ENCODE measurements at regions not wholly inside any gene's neighbourhood (a gene's known extent, or its start where the extent isn't known, plus 50 kb on each side); places are given as distances from the start of the nearest gene placed in this dataset.

DNA sequence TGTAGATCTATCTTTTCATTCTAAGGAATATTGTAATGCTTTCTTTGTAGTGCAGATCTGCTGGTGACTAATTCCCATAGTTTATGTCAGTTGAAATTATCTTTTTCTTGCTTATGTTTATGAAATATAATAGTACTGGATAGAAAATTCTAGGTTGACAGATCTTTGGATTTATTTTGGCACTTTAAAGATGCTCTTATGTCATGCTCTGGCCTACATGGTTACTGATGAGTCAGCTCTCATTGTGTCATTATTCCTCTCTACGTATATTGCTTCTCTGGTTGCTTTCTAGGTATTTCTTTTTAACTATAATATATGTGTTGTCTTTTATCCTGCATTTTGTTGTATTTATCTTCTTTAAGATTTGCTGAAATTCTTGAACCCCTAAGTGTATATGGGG, 955.5 kb upstream of the CHORDC1 start:
- in situ Hi-C loops (cut with MboI; ENCODE audit: low sequenced_read_pairs) (no loop called here), dilution Hi-C loops (cut with HindIII; ENCODE audit: low sequenced_read_pairs, unreplicated experiment) (no loop called here), intact Hi-C loops (cut with micrococcal nuclease) (no loop called here)
- Histone ChIP-seq H2BK5ac (ENCODE audit: low read depth, low read length, poor library complexity, severe bottlenecking) (no peak overlapping the region), H2AFZ (replicated peaks; ENCODE audit: low read length, poor library complexity) (no peak overlapping the region), H3K14ac (replicated peaks; ENCODE audit: low read depth, low read length) (no peak overlapping the region), H2BK15ac (ENCODE audit: low read depth, low read length) (no peak overlapping the region), H3K27ac (ENCODE audit: insufficient read depth, low read length) (no peak overlapping the region), H4K20me1 (ENCODE audit: insufficient read depth, low read length) (no peaks in the 10 kb centered on the region), H3K18ac (ENCODE audit: low read depth, low read length) (no peak overlapping the region), H2BK20ac (ENCODE audit: low read depth, low read length) (no peak overlapping the region), H4K91ac (ENCODE audit: insufficient read depth, low read depth, low read length) (no peak overlapping the region), H3K4me1 (ENCODE audit: control insufficient read depth, insufficient read depth, low read length) (no peaks in the 10 kb centered on the region), H3K9ac (ENCODE audit: low read depth, low read length) (no peak overlapping the region), H2BK120ac (ENCODE audit: low read depth, low read length) (no peak overlapping the region), H4K5ac (ENCODE audit: low read depth, low read length) (no peak overlapping the region), H2AK5ac (ENCODE audit: low read depth, low read length) (no peak overlapping the region), H2AK9ac (replicated peaks; ENCODE audit: low read depth, low read length, poor library complexity) (no peak overlapping the region), H4K8ac (ENCODE audit: low read depth in 2 of 2, low read length in 2 of 2) (no peak overlapping the region), H3K36me3 (ENCODE audit: control insufficient read depth, insufficient read depth, low read length) (no peaks in the 10 kb centered on the region), H3K9me3 (ENCODE audit: control insufficient read depth, insufficient read depth, low read length) (no peaks in the 10 kb centered on the region), H3K56ac (ENCODE audit: extremely low read depth, insufficient read depth, low read length) (no peak overlapping the region), H3K4me3 (ENCODE audit: insufficient read depth, low read depth, low read length) (no peak overlapping the region), H3K4me2 (ENCODE audit: low read depth, low read length) (no peak overlapping the region), H3K9me1 (ENCODE audit: insufficient read depth, low read length) (no peaks in the 10 kb centered on the region), H3K23ac (ENCODE audit: low read depth, low read length) (no peak overlapping the region), H3K27me3 (ENCODE audit: control insufficient read depth, insufficient read depth, low read length) (no peaks in the 10 kb centered on the region), H3K4ac (ENCODE audit: low read depth, low read length) (no peak overlapping the region), H3K79me1 (ENCODE audit: low read depth in 1 of 2, low read length in 2 of 2) (no peaks in the 10 kb centered on the region)
- no peak for ATAC-seq (ENCODE audit: low read depth)
- POLR2A ChIA-PET (ENCODE audit: unreplicated experiment): no interaction called here
- TF ChIP-seq ELK1 (IDR thresholded peaks at IDR 0.05; ENCODE audit: borderline replicate concordance, low read depth, low read length) (no peak), BHLHE40 (IDR thresholded peaks at IDR 0.05; ENCODE audit: low read depth, low read length) (no peak), RCOR1 (IDR thresholded peaks at IDR 0.05; ENCODE audit: insufficient replicate concordance, low read length) (no peak), RAD21 (IDR thresholded peaks at IDR 0.05; ENCODE audit: low read length) (no peak), USF2 (IDR thresholded peaks at IDR 0.05; ENCODE audit: low read depth, low read length) (no peak), MAZ (IDR thresholded peaks at IDR 0.05; ENCODE audit: borderline replicate concordance, low read depth, low read length) (no peak), MAFK (IDR thresholded peaks at IDR 0.05; ENCODE audit: low read depth, low read length) (0 out of 2 replicates have a peak, but pooled peaks have one; percentile 16), SMC3 (IDR thresholded peaks at IDR 0.05; ENCODE audit: low read depth, low read length) (no peak)
- CTCF ChIA-PET: no interaction called here
- no peak for DNase-seq
- no CpG with 5 or more reads among the region's 1 CpG for WGBS, 2 experiments (ENCODE audit: extremely low coverage in 2 of 2, insufficient read length in 1 of 2)
- no TSS peak for BruUV-seq (replicated peaks)

Data from IMR-90 (cell line).